Liver (tissue), 8 donors: ENCODE measurements at regions not wholly inside any gene's neighbourhood (a gene's known extent, or its start where the extent isn't known, plus 50 kb on each side); places are given as distances from the start of the nearest gene placed in this dataset.

Experiments used
- DNase-seq: peaks from one replicate; pipeline ENCODE4 v3.0.0-alpha.2; 2017; ENCODE audit warnings: low spot score
- H3K27ac ChIP-seq, 2 donors: one replicate each; pipeline ENCODE4 v1.7.0; 2013; ENCODE audit warnings: inconsistent platforms in 2 of 2, low read length in 2 of 2, control low read depth in 1 of 2, low read depth in 1 of 2, mild to moderate bottlenecking in 1 of 2
- H3K27me3 ChIP-seq, 4 donors: one replicate each; pipeline versions ENCODE4 v1.6.1 to v1.7.0; 2013; ENCODE audit warnings: low read length in 3 of 4, inconsistent platforms in 1 of 4, mild to moderate bottlenecking in 1 of 4, moderate library complexity in 1 of 4; ENCODE audit not compliant: control insufficient read depth in 4 of 4, insufficient read depth in 4 of 4
- H3K36me3 ChIP-seq, 4 donors: one replicate each; pipeline versions ENCODE4 v1.6.1 to v1.7.0; 2013; ENCODE audit warnings: low read length in 3 of 4, mild to moderate bottlenecking in 3 of 4, low read depth in 1 of 4, moderate library complexity in 1 of 4; ENCODE audit not compliant: control insufficient read depth in 4 of 4, insufficient read depth in 3 of 4
- H3K4me1 ChIP-seq, 4 donors: one replicate each; pipeline versions ENCODE4 v1.6.1 to v1.7.0; 2013; ENCODE audit warnings: low read length in 3 of 4, mild to moderate bottlenecking in 3 of 4, moderate library complexity in 1 of 4; ENCODE audit not compliant: control insufficient read depth in 4 of 4, insufficient read depth in 4 of 4
- H3K4me3 ChIP-seq, 3 donors: one replicate each; pipeline versions ENCODE4 v1.6.1 to v1.7.0; 2013; ENCODE audit warnings: low read length in 3 of 3, control low read depth in 1 of 3, low read depth in 1 of 3, mild to moderate bottlenecking in 1 of 3
- H3K9ac ChIP-seq, 2 donors: one replicate each; pipeline ENCODE4 v1.7.0; 2013; ENCODE audit warnings: low read length in 2 of 2, mild to moderate bottlenecking in 2 of 2, moderate library complexity in 2 of 2, control low read depth in 1 of 2, low read depth in 1 of 2
- H3K9me3 ChIP-seq, 4 donors: one replicate each; pipeline versions ENCODE4 v1.6.1 to v1.7.0; 2013; ENCODE audit warnings: low read length in 3 of 4; ENCODE audit not compliant: control insufficient read depth in 4 of 4
- ATF3 ChIP-seq: IDR thresholded peaks from 2 replicates; pipeline ENCODE4 v1.6.1; 2016; ENCODE audit warnings: antibody characterized with exemption
- CTCF ChIP-seq: fragments of 150-350 bp; IDR thresholded peaks from 2 replicates; pipeline ENCODE4 v1.5.1; 2017; ENCODE audit warnings: improper control_type of control experiment, low read depth, low read length; ENCODE audit not compliant: missing input control
- EGR1 ChIP-seq, 2 donors: IDR thresholded peaks; 2 replicates each; pipeline ENCODE4 v1.6.1; 2016 to 2018; ENCODE audit warnings: antibody characterized with exemption in 2 of 2, low read depth in 2 of 2
- FOXA1 ChIP-seq: IDR thresholded peaks from 2 replicates; pipeline ENCODE4 v1.6.1; 2016; ENCODE audit warnings: antibody characterized with exemption
- FOXA2 ChIP-seq: IDR thresholded peaks from 2 replicates; pipeline ENCODE4 v1.6.1; 2016; ENCODE audit warnings: antibody characterized with exemption
- GABPA ChIP-seq, 2 donors: IDR thresholded peaks in 1 of 2; conservative IDR thresholded peaks in 1 of 2; 2 replicates each; pipeline ENCODE4 v1.6.1; 2016; ENCODE audit warnings: antibody characterized with exemption in 2 of 2, mild to moderate bottlenecking in 1 of 2, moderate library complexity in 1 of 2
- HNF4A ChIP-seq, 2 donors: conservative IDR thresholded peaks; 2 replicates each; pipeline ENCODE4 v1.6.1; 2016; ENCODE audit warnings: antibody characterized with exemption in 2 of 2, mild to moderate bottlenecking in 2 of 2
- HNF4G ChIP-seq: IDR thresholded peaks from 2 replicates; pipeline ENCODE4 v1.6.1; 2016; ENCODE audit warnings: antibody characterized with exemption
- JUND ChIP-seq, 2 donors: IDR thresholded peaks; 2 replicates each; pipeline ENCODE4 v1.6.1; 2016; ENCODE audit warnings: antibody characterized with exemption in 2 of 2
- MAX ChIP-seq: IDR thresholded peaks from 2 replicates; pipeline ENCODE4 v1.6.1; 2016; ENCODE audit warnings: antibody characterized with exemption
- NR2F2 ChIP-seq: IDR thresholded peaks from 2 replicates; pipeline ENCODE4 v1.6.1; 2016; ENCODE audit warnings: antibody characterized with exemption
- RAD21 ChIP-seq, 2 donors: IDR thresholded peaks; 2 replicates each; pipeline ENCODE4 v1.6.1; 2016; ENCODE audit warnings: antibody characterized with exemption in 2 of 2, mild to moderate bottlenecking in 2 of 2
- REST ChIP-seq: IDR thresholded peaks from 2 replicates; pipeline ENCODE4 v1.6.1; 2016; ENCODE audit warnings: antibody characterized with exemption, mild to moderate bottlenecking
- RXRA ChIP-seq, 2 donors: IDR thresholded peaks; 2 replicates each; pipeline ENCODE4 v1.6.1; 2017 to 2018; ENCODE audit warnings: antibody characterized with exemption in 2 of 2, mild to moderate bottlenecking in 1 of 2
- SP1 ChIP-seq: IDR thresholded peaks from 2 replicates; pipeline ENCODE4 v1.6.1; 2018; ENCODE audit warnings: antibody characterized with exemption, mild to moderate bottlenecking
- TAF1 ChIP-seq: conservative IDR thresholded peaks from 2 replicates; pipeline ENCODE4 v1.6.1; 2016; ENCODE audit warnings: antibody characterized with exemption, mild to moderate bottlenecking
- YY1 ChIP-seq: IDR thresholded peaks from 2 replicates; pipeline ENCODE4 v1.6.1; 2016; ENCODE audit warnings: antibody characterized with exemption, mild to moderate bottlenecking
- ZBTB33 ChIP-seq: IDR thresholded peaks from 2 replicates; pipeline ENCODE4 v1.6.1; 2016; ENCODE audit warnings: antibody characterized with exemption
- WGBS: extraction: QIAGEN DNeasy Blood & Tissue Kit; methylation state at CpG from one replicate; pipeline ENCODE4 v1.1.7; 2013; 5-methylcytosine and 5-hydroxymethylcytosine counted together
- donor health status: healthy.
- donor health status: healthy.
- donor health status: healthy.
- donor health status: healthy.
- donor health status: healthy.

- no peak overlapping the region for H3K4me3 ChIP-seq
- no peak overlapping the region for H3K9ac ChIP-seq
- no peaks in the 10 kb centered on the region for H3K9me3 ChIP-seq
- H3K27me3 ChIP-seq = peaks cover 0 to 3% (median 0%) of the 10 kb centered on the region in 4 donors
- H3K27ac ChIP-seq = no peak overlapping the region
- TF ChIP-seq NR2F2 = no peak
- TF ChIP-seq YY1 = no peak
- TF ChIP-seq HNF4G = no peak
- no peak for TF ChIP-seq REST
- TF ChIP-seq ATF3 = no peak
- no peak for TF ChIP-seq FOXA2
- TF ChIP-seq ZBTB33 = no peak
- no peak for TF ChIP-seq FOXA1
- no peak for TF ChIP-seq CTCF
- no peak for TF ChIP-seq GABPA (IDR thresholded peaks at IDR 0.05 in 1 of 2, conservative IDR thresholded peaks at IDR 0.05 in 1 of 2)
- TF ChIP-seq RXRA (IDR thresholded peaks at IDR 0.05) = no peak
- no peak for TF ChIP-seq HNF4A (conservative IDR thresholded peaks at IDR 0.05)
- no peak for TF ChIP-seq SP1
- no peak for TF ChIP-seq MAX
- no peak for TF ChIP-seq EGR1 (IDR thresholded peaks at IDR 0.05; ENCODE audit: low read depth in 2 of 2)
- TF ChIP-seq JUND (IDR thresholded peaks at IDR 0.05) = no peak
- TF ChIP-seq TAF1 = no peak
- no peak for TF ChIP-seq RAD21 (IDR thresholded peaks at IDR 0.05)
- H3K4me1 ChIP-seq = no peaks in the 10 kb centered on the region
- DNase-seq = no peak
- 46% methylated on average over 3 of the region's 3 CpGs for WGBS
- H3K36me3 ChIP-seq = no peaks in the 10 kb centered on the region
Measured at GRCh38 chr13:111406636-111407035, 86.2 kb downstream of the TEX29 start.
